Activated B cell treated with CpG ODN at 0.5 μM for 24 hours (primary cell): ENCODE measurements at regions not wholly inside any gene's neighbourhood (a gene's known extent, or its start where the extent isn't known, plus 50 kb on each side); places are given as distances from the start of the nearest gene placed in this dataset.
"Not testable (repeated sequence)": the region's sequence is repeated elsewhere in the genome, so short reads cannot be mapped to it uniquely, and the experiment has no call there.

Source experiments
- ATAC-seq: fragments of 200-7000 bp; cut with Tn5 transposase; one replicate; pipeline ENCODE4 v1.10.0; 2021; ENCODE audit warnings: low read depth, mild to moderate bottlenecking, moderate library complexity
- CTCF ChIA-PET: fragments of 350-600 bp; sonication (Branson Sonifier 250); formaldehyde crosslinking; loops from one replicate; lab custom pipeline; 2021; ENCODE audit warnings: antibody characterized with exemption; lab: Charles Lee
- POLR2A ChIA-PET: fragments of 350-600 bp; sonication (Branson Sonifier 250); formaldehyde crosslinking; loops from one replicate; lab custom pipeline; 2021; ENCODE audit warnings: antibody characterized with exemption; lab: Charles Lee
- DNase-seq: peaks from one replicate; pipeline ENCODE4 v3.0.0; 2022
- H3K27ac Mint-ChIP-seq: one replicate; pipeline ENCODE4 v1.8.0; 2020; ENCODE audit warnings: mixed read lengths
- H3K27me3 Mint-ChIP-seq: one replicate; pipeline ENCODE4 v1.8.0; 2021; ENCODE audit warnings: mixed read lengths
- H3K36me3 Mint-ChIP-seq: one replicate; pipeline ENCODE4 v1.8.0; 2021; ENCODE audit warnings: low read depth, mixed read lengths
- H3K4me1 Mint-ChIP-seq: one replicate; pipeline ENCODE4 v1.8.0; 2021; ENCODE audit warnings: mixed read lengths
- H3K4me3 Mint-ChIP-seq: one replicate; pipeline ENCODE4 v1.8.0; 2020; ENCODE audit warnings: mild to moderate bottlenecking, mixed read lengths
- H3K9me3 Mint-ChIP-seq: one replicate; pipeline ENCODE4 v1.8.0; 2020; ENCODE audit warnings: mixed read lengths
- CTCF ChIP-seq: fragments of 200-600 bp; IDR thresholded peaks from one replicate; pipeline ENCODE4 v1.8.0; 2022; ENCODE audit warnings: antibody characterized with exemption, mild to moderate bottlenecking
- intact Hi-C: fragments of 100-400 bp; cut with micrococcal nuclease; formaldehyde crosslinking; loops from one replicate; pipeline ENCODE4 v1.15.1; 2024

GRCh38 chr4:188434643-188435042 is 295.4 kb downstream of the TRIML1 start:
- H3K27ac Mint-ChIP-seq, result no peak overlapping the region
- H3K36me3 Mint-ChIP-seq, result no peaks in the 10 kb centered on the region
- H3K4me1 Mint-ChIP-seq, result no peaks in the 10 kb centered on the region
- no peaks in the 10 kb centered on the region for H3K27me3 Mint-ChIP-seq
- H3K9me3 Mint-ChIP-seq, result peaks cover 8% of the 10 kb centered on the region
- ChIA-PET CTCF (no interaction called here), POLR2A (no interaction called here)
- intact Hi-C loops, result no loop called here
- no peak overlapping the region for H3K4me3 Mint-ChIP-seq
- TF ChIP-seq CTCF, result no peak
- DNase-seq (no peak), ATAC-seq (no peak)

GRCh38 chr4:188435381-188435780 is 296.1 kb downstream of the TRIML1 start:
- intact Hi-C loops, result no loop called here
- POLR2A ChIA-PET, result no interaction called here
- no peak for TF ChIP-seq CTCF

GRCh38 chr4:188437535-188437934 is 298.3 kb downstream of the TRIML1 start:
- H3K36me3 Mint-ChIP-seq, result no peaks in the 10 kb centered on the region
- TF ChIP-seq CTCF, result no peak
- H3K27ac Mint-ChIP-seq, result no peak overlapping the region
- no peak for DNase-seq
- intact Hi-C loops, result no loop called here
- H3K4me3 Mint-ChIP-seq, result no peak overlapping the region
- ChIA-PET POLR2A (interaction anchor here (0.6 kb wide), 1 partner anchor 89 kb away, joined by 3 read pairs; no protein-coding TSS in a partner anchor), CTCF (no interaction called here)
- peaks cover 5% of the 10 kb centered on the region for H3K9me3 Mint-ChIP-seq
- ATAC-seq, result no peak
- no peaks in the 10 kb centered on the region for H3K4me1 Mint-ChIP-seq
- H3K27me3 Mint-ChIP-seq, result no peaks in the 10 kb centered on the region

More at GRCh38 chr4:188435381-188435780, 296.1 kb downstream of the TRIML1 start:
- ATAC-seq (no peak), DNase-seq (no peak)
- Mint-ChIP-seq H3K27me3 (no peaks in the 10 kb centered on the region), H3K4me3 (no peak overlapping the region), H3K4me1 (no peaks in the 10 kb centered on the region), H3K9me3 (peaks cover 8% of the 10 kb centered on the region), H3K36me3 (no peaks in the 10 kb centered on the region), H3K27ac (no peak overlapping the region)
- CTCF ChIA-PET, result no interaction called here

- POLR2A ChIA-PET, intact Hi-C loops, CTCF ChIA-PET, H3K27ac Mint-ChIP-seq, H3K27me3 Mint-ChIP-seq, DNase-seq, H3K4me1 Mint-ChIP-seq, H3K4me3 Mint-ChIP-seq, H3K36me3 Mint-ChIP-seq, ATAC-seq, H3K9me3 Mint-ChIP-seq: not testable (repeated sequence)
These were observed 299.2 kb downstream of the TRIML1 start for GRCh38 chr4:188438391-188438824.

GRCh38 chr4:188439641-188440311 is 300.5 kb downstream of the TRIML1 start:
- Mint-ChIP-seq H3K27me3 (no peaks in the 10 kb centered on the region), H3K36me3 (no peaks in the 10 kb centered on the region), H3K4me3 (no peak overlapping the region), H3K27ac (no peak overlapping the region), H3K9me3 (peaks cover 8% of the 10 kb centered on the region), H3K4me1 (no peaks in the 10 kb centered on the region)
- no peak for ATAC-seq
- intact Hi-C loops, result no loop called here
- DNase-seq, result no peak
- CTCF ChIA-PET, result no interaction called here
- POLR2A ChIA-PET, result no interaction called here
- no peak for TF ChIP-seq CTCF

- no peaks in the 10 kb centered on the region for H3K36me3 Mint-ChIP-seq
- ChIA-PET CTCF (no interaction called here), POLR2A (no interaction called here)
- no peak overlapping the region for H3K4me3 Mint-ChIP-seq
- no peaks in the 10 kb centered on the region for H3K27me3 Mint-ChIP-seq
- no peaks in the 10 kb centered on the region for H3K4me1 Mint-ChIP-seq
- peaks cover 5% of the 10 kb centered on the region for H3K9me3 Mint-ChIP-seq
- no peak for TF ChIP-seq CTCF
- DNase-seq, result no peak
- H3K27ac Mint-ChIP-seq, result no peak overlapping the region
- no peak for ATAC-seq
- intact Hi-C loops, result no loop called here
These were observed 305.3 kb downstream of the TRIML1 start for GRCh38 chr4:188444500-188444899.

GRCh38 chr4:188448996-188449395 is 309.8 kb downstream of the TRIML1 start:
- H3K9me3 Mint-ChIP-seq, POLR2A ChIA-PET, H3K4me3 Mint-ChIP-seq, H3K36me3 Mint-ChIP-seq, ATAC-seq, CTCF ChIA-PET, H3K27ac Mint-ChIP-seq, H3K4me1 Mint-ChIP-seq, DNase-seq, intact Hi-C loops, H3K27me3 Mint-ChIP-seq: not testable (repeated sequence)
